ENCODE measurements at regions not wholly inside any gene's neighbourhood (a gene's known extent, or its start where the extent isn't known, plus 50 kb on each side); places are given as distances from the start of the nearest gene placed in this dataset.
"Not testable (repeated sequence)": the region's sequence is repeated elsewhere in the genome, so short reads cannot be mapped to it uniquely, and the experiment has no call there.

DNA sequence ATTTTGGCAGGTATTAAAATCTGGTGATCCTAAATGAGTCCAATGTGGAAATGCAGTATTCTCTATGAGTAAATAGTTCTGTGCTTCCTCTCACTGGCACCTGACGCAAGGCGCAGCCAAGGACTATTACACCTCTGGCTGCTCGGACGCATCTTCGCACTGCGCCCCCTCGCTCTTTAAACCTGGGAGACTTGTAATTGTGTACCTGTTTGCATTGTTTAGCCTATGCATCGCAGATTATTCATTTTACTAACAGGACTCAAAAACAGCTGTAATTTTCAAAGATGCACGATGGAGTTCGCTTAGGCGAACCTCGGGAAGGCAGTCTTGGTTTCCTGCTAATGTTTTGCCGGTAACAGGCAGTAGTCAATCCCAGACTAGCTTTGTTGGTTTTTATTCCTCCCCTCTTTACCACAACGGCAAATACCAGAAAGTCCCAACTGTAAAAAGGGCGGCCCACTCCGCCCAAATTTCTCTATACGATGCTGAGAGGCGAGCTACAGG is 113.2 kb downstream of the KCNRG start:
- intact Hi-C loops (cut with micrococcal nuclease) = loop anchor here (5.0 to 10.0 kb wide), 8 partner anchors 109 to 1456 kb away; partner anchors contain the start of gene WDFY2

GRCh38 chr13:50129081-50129705 is 113.9 kb downstream of the KCNRG start:
- intact Hi-C loops (cut with micrococcal nuclease) = loop anchor here (5.0 to 10.0 kb wide), 8 partner anchors 108 to 1456 kb away; partner anchors contain the start of gene WDFY2

- intact Hi-C loops (cut with micrococcal nuclease) = loop anchor here (5.0 to 10.0 kb wide), 8 partner anchors 108 to 1455 kb away; partner anchors contain the start of gene WDFY2
Observed at GRCh38 chr13:50129706-50130122, 114.5 kb downstream of the KCNRG start.

DNA sequence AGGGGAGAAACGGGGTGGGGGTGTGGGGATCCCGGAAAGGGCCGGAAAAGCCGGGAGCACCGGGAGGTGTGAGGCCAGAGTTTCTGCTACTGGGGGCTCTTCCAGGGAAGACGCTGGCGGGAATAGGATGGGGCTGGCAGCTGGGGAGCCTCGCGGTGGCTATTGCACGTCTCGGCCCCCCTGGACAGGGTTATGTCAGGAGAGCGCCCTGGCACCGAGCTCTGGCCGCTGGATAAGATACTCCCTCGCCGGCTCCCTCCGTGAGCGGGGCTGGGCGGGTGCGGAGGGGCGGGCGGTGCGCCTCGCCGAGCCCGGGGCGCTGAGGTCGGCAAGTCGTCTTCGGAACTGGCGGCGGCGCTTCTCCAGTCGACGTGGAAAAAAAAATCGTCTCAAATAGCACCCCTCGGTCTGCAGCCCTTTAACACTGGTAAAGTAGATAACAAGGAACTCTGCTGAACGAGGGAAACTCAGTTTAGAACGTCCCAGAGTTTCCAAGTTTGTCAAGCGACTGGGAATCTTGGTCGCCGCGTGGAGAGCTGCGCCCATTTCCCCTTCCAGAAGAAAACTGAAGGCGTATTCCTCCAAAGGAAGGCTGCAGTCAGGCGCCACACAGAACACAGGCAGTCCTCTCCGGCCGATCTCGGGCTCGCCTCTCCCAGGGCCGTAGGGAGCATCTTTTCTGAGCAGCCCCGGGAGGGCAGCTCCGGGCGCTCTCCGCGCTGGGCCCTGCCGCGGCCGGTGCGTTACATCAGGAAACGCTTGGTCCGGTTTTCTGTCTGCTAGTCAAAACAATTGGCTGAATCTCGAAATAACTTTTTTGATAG is 115.1 kb downstream of the KCNRG start:
- intact Hi-C loops (cut with micrococcal nuclease) = no loop called here

GRCh38 chr13:50131920-50132903 is 117.0 kb downstream of the KCNRG start:
- intact Hi-C loops (cut with micrococcal nuclease) = no loop called here

DNA sequence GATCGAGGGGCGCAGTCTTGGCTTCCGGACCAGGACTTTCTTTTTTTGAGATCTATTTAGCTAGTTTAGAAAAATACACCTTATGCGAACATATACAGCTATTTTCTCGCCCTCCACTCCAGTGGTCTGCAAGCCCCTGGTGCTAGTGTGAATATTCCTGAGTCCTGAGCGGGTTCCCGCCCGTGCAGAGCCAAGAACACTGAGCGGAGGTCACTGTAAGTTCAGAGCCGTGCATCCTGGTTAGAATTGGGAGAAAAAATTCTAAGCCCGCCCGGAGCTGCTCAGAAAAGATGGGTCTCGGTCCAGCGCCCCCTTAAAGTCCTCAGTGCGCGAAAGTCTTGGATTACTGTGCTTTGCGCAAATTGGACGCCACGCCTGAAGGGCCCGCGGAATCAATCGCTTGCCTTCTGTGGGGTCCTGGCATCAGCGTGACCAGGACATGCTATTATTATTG is 117.7 kb downstream of the KCNRG start:
- intact Hi-C loops (cut with micrococcal nuclease) = no loop called here

- intact Hi-C loops (cut with micrococcal nuclease) = no loop called here
Observed at GRCh38 chr13:50133358-50133953, 118.2 kb downstream of the KCNRG start.

- intact Hi-C loops (cut with micrococcal nuclease) = no loop called here
Observed at GRCh38 chr13:50136226-50136625, 121.0 kb downstream of the KCNRG start.

DNA sequence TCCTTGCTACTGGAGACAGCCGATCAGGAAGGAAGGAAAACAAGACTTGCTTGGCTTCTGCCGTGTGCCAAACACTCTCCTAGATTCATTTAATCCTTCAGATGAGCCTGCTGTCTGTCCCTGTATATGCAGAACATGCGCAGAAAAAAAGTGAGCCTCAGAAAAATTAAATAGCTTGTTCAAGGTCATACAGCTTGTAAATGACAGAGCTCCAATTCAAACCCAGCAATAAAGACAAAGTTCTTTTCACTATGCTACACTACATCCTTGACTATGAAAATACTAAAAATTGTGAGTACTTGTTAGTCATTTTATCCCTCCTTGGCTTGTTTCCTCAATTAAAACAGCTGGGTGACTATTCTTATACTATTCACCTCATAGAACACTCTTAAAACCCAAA is 121.4 kb downstream of the KCNRG start:
- intact Hi-C loops (cut with micrococcal nuclease) = no loop called here

DNA sequence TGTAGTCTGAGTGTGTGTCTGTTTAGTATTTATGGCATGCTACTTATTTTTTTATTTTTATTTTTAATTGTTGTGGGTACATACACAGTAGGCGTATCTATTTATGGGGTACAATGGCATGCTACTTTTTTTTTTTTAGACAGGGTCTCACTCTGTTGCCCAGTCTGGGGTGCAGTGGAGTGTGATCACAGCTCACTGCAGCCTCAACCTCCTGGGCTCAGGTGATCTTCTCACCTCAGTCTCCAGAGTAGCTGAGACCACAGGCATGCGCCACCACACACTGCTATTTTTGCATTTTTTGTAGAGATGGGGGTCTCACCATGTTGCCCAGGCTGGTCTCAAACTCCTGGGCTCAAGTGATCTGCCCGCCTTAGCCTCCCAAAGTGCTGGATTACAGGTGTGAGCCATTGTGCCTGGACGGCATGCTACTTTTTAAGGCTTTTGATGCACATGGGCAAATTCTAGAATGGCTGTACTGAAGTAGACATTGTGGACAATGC is 124.2 kb downstream of the KCNRG start:
- intact Hi-C loops (cut with micrococcal nuclease) = not testable (repeated sequence)

DNA sequence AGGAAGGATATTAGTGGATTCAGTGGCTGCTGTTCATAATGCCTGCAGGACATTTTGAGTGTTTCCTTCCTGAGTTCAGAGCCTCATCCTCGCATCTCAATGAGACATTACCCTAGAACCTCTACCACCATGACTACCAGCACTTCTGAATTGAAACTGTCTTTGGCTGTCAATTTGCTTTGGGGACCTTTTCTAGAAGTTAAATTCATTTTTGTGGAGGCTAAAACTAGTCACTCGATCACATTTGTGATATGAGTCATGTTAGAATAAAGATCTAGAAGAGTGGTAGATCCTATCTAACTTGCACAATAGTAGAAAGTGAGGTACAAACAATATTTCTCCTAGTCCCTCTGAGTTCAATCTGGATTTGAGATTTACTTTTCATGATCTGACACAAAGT is 124.9 kb downstream of the KCNRG start:
- intact Hi-C loops (cut with micrococcal nuclease) = no loop called here

- intact Hi-C loops (cut with micrococcal nuclease) = no loop called here
Observed at GRCh38 chr13:50140581-50141374, 125.5 kb downstream of the KCNRG start.

GRCh38 chr13:50141375-50141975 is 126.2 kb downstream of the KCNRG start:
- intact Hi-C loops (cut with micrococcal nuclease) = no loop called here

DNA sequence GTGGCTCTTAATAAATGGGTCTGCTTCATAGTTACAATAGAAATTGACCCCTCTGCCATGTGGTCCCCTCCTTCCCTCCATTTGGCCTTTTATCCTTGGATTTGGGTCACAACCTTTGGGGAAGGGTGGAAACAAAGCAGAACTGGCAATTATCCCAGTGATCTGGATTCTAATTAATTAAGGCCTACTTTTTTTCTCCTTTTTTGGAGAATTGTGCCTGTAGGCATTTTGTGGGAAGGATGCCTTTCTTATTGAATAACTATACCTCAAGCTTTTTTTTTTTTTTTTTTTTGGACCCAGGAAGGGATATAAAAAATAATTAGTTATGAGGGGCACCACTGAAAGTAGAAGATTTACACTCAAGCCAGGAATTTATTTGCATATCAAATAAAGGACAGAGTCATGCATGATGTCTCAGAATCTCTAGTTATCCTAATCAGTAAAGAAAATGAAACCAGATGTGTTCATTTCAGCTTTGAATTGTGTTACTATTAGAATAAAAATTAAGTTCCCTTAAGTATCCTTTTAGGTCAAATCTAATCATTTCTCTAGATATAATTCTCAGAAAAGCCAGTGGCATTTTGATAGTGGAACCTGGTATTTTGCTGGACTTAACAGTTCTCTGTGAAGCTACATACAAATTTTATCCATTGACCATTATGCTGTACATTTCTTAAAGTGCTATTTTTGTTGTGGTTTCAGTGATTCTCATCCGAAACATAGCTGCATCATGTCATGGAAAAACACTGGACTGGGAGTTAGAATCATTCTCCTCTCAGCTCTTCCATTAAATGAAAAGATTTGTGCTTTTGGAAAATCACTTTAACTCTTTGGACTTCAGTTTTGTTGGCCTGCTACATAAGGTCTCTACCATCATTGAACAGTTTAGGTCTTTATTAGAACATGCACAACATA is 129.3 kb downstream of the KCNRG start:
- intact Hi-C loops (cut with micrococcal nuclease) = no loop called here

DNA sequence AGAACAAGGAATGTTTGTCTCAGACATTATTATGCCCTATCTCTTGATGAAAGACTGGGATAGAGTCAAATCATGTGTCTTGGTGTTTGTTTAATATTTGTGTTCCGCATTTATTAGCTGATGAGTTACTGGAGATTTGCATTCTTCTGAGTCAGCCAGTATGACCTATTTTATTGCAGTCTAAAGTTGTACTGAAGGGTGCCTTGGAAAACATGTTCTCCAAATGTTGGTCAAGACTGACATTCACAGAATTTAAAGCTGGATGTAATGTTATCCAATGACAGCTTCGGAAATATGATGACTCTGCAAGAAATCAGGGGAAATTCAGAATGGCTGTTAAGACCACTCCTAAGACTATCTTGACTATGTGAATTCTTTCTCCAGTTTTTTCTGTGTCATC is 134.0 kb downstream of the KCNRG start:
- intact Hi-C loops (cut with micrococcal nuclease) = no loop called here

GRCh38 chr13:50149932-50150331 is 134.7 kb downstream of the KCNRG start:
- intact Hi-C loops (cut with micrococcal nuclease) = no loop called here

DNA sequence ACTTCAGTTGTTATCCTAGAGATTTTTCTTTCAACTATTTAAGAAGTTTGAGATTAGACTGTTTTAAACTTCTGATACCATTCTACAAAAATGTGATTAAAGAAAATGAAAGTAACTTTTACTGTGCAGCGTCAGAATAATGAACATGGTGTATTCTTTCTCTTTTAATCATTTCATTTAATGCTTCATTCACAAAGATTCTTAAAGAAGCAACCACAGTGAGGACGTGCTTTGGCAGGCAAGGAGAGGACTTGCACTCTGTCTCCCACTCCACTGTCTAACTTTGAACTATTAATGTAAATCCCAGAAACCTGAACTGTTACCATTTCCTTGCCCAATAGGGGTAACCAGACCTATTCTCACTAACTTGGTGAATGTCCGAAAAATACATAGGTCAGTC is 137.0 kb downstream of the KCNRG start:
- intact Hi-C loops (cut with micrococcal nuclease) = no loop called here

DNA sequence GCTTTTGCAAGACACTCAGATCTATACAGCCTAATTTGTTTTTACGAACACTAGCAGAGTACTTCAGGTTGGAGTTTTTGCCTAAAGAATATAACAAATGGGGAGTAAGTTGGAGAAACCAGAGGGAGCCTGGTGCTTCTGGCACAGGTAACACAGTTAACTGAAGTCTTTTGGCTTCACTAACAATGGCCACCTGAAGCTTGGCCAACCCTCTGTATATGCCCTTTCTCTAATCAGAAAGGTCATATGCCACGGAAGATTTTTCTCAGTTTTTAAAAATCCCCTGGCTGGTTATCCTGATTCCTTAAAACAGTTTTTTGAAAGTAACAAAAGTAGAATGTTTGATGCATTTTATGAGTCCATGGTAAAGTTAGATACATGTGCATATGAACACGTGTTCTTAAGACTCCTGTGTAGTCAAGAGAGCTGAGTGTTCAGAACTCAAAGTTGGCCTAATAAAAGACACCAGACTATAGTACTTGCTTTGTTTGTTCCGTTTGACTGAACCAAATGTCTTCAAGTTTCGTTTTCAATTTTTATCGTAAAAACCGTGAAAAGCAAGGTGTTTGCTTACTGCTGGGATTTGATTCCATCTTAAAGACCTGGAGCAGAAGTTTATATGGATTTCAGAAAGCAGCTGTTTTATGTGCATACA is 137.5 kb downstream of the KCNRG start:
- intact Hi-C loops (cut with micrococcal nuclease) = no loop called here

All from T-helper 2 cell treated with Interferon-gamma antibody and Interleukin-4, amounts not matched to agents 100 ng/mL and 5 ng/mL, for 36 hours (primary cell).